Body of pancreas (tissue), 4 donors: ENCODE measurements at regions not wholly inside any gene's neighbourhood (a gene's known extent, or its start where the extent isn't known, plus 50 kb on each side); places are given as distances from the start of the nearest gene placed in this dataset.
"Not testable (repeated sequence)": the region's sequence is repeated elsewhere in the genome, so short reads cannot be mapped to it uniquely, and the experiment has no call there.

ENCODE experiments used
- POLR2A ChIP-seq, 3 donors: fragments of 450-650 bp; IDR thresholded peaks; one replicate each; pipeline ENCODE4 v1.6.1; 2016; ENCODE audit warnings: antibody characterized with exemption in 3 of 3, mild to moderate bottlenecking in 2 of 3
- TF ChIP-seq, protein P1 (sequence below), 7 experiments: fragments of 450-650 bp in 4 of 7; fragments of 200-600 bp in 3 of 7; sonication (generic) in 3 of 7; IDR thresholded peaks; one replicate each; pipeline ENCODE4 v1.5.1; 2016 to 2019; ENCODE audit warnings: antibody characterized with exemption in 7 of 7

DNA sequence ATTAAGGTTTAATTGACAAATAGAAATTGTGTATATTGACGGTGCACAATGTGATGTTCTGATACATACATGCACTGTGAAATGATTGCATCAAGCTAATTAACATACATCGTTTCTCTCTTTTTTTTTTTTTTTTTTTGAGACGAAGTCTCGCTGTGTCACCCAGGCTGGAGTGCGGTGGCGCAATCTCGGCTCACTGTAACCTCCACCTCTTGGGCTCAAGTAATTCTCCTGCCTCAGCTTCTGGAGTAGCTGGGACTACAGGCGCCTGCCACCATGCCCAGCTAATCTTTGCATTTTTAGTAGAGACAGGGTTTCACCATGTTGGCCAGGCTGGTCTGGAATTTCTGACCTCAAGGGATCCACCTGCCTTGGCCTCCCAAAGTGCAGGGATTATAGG, 69.9 kb upstream of the JCAD start:
- TF ChIP-seq, protein P1, sequence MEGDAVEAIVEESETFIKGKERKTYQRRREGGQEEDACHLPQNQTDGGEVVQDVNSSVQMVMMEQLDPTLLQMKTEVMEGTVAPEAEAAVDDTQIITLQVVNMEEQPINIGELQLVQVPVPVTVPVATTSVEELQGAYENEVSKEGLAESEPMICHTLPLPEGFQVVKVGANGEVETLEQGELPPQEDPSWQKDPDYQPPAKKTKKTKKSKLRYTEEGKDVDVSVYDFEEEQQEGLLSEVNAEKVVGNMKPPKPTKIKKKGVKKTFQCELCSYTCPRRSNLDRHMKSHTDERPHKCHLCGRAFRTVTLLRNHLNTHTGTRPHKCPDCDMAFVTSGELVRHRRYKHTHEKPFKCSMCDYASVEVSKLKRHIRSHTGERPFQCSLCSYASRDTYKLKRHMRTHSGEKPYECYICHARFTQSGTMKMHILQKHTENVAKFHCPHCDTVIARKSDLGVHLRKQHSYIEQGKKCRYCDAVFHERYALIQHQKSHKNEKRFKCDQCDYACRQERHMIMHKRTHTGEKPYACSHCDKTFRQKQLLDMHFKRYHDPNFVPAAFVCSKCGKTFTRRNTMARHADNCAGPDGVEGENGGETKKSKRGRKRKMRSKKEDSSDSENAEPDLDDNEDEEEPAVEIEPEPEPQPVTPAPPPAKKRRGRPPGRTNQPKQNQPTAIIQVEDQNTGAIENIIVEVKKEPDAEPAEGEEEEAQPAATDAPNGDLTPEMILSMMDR (IDR thresholded peaks at IDR 0.05): not testable (repeated sequence)
- TF ChIP-seq POLR2A (IDR thresholded peaks at IDR 0.05): not testable (repeated sequence)
